Prostate gland (tissue), 2 donors: ENCODE measurements at regions not wholly inside any gene's neighbourhood (a gene's known extent, or its start where the extent isn't known, plus 50 kb on each side); places are given as distances from the start of the nearest gene placed in this dataset.

Experiments
- POLR2A ChIP-seq: fragments of 450-650 bp; IDR thresholded peaks from one replicate; pipeline ENCODE4 v1.6.1; 2016; ENCODE audit warnings: antibody characterized with exemption, mild to moderate bottlenecking
- POLR2AphosphoS5 ChIP-seq: sonication (generic); formaldehyde crosslinking; IDR thresholded peaks from one replicate; pipeline ENCODE4 v1.6.1; 2017; ENCODE audit warnings: antibody characterized with exemption
- TF ChIP-seq, protein P1 (sequence below), 4 experiments: fragments of 200-600 bp in 2 of 4; fragments of 450-650 bp in 2 of 4; sonication (generic) in 2 of 4; IDR thresholded peaks; 1 replicate in 3 of 4; 2 replicates in 1 of 4; pipeline ENCODE4 v1.5.1; 2016 to 2019; ENCODE audit warnings: antibody characterized with exemption in 4 of 4, mild to moderate bottlenecking in 2 of 4, moderate library complexity in 2 of 4

DNA sequence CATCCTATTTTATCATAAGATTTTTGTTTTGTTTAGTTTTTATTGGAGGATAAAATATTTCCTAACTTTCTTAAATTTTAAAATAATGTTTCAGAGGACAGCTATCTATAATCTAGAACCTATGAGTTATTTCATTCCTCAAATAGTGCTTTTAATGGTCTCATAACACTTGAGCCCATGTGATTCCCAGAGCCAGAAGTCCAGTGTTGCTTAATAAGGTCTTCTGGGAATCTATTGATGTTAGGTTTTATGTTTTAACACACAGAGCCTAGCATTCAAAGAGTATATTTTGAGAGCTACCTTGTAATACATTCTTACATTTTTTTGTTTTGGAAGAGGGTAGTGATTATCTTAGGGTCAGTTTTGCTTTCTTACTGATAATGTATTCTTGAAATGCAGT, 200.2 kb downstream of the CENPW start:
- TF ChIP-seq, protein P1, sequence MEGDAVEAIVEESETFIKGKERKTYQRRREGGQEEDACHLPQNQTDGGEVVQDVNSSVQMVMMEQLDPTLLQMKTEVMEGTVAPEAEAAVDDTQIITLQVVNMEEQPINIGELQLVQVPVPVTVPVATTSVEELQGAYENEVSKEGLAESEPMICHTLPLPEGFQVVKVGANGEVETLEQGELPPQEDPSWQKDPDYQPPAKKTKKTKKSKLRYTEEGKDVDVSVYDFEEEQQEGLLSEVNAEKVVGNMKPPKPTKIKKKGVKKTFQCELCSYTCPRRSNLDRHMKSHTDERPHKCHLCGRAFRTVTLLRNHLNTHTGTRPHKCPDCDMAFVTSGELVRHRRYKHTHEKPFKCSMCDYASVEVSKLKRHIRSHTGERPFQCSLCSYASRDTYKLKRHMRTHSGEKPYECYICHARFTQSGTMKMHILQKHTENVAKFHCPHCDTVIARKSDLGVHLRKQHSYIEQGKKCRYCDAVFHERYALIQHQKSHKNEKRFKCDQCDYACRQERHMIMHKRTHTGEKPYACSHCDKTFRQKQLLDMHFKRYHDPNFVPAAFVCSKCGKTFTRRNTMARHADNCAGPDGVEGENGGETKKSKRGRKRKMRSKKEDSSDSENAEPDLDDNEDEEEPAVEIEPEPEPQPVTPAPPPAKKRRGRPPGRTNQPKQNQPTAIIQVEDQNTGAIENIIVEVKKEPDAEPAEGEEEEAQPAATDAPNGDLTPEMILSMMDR (IDR thresholded peaks at IDR 0.05): no peak
- TF ChIP-seq POLR2AphosphoS5 (no peak), POLR2A (no peak)
